GM12878 (cell line): ENCODE measurements at regions not wholly inside any gene's neighbourhood (a gene's known extent, or its start where the extent isn't known, plus 50 kb on each side); places are given as distances from the start of the nearest gene placed in this dataset.

ENCODE experiments used
- BCL11A ChIP-seq: IDR thresholded peaks from 2 replicates; pipeline ENCODE4 v1.6.1; 2011; ENCODE audit warnings: low read depth, low read length
- E2F8 ChIP-seq: fragments of 450-650 bp; IDR thresholded peaks from 2 replicates; pipeline ENCODE4 v1.6.1; 2018; ENCODE audit warnings: mild to moderate bottlenecking, low read depth, moderate library complexity; ENCODE audit not compliant: partially characterized antibody
- EGR1 ChIP-seq, 2 experiments: IDR thresholded peaks; 1 replicate in 1 of 2; 2 replicates in 1 of 2; pipeline ENCODE4 v1.6.1; 2011 to 2012; ENCODE audit warnings: low read depth in 2 of 2, low read length in 2 of 2, borderline replicate concordance in 1 of 2, mild to moderate bottlenecking in 1 of 2, moderate library complexity in 1 of 2
- EP300 ChIP-seq, 2 experiments: fragments of 150-350 bp in 1 of 2; IDR thresholded peaks; 2 replicates each; pipeline ENCODE4 v1.6.1; 2011 to 2012; ENCODE audit warnings: low read depth in 2 of 2, low read length in 2 of 2, borderline replicate concordance in 1 of 2, improper control_type of control experiment in 1 of 2, inconsistent platforms in 1 of 2; ENCODE audit not compliant: control insufficient read depth in 1 of 2
- IKZF1 ChIP-seq: fragments of 450-650 bp; conservative IDR thresholded peaks from 2 replicates; pipeline ENCODE4 v1.6.1; 2017; ENCODE audit warnings: antibody characterized with exemption, mild to moderate bottlenecking
- RBBP5 ChIP-seq: fragments of 200-600 bp; sonication (generic); conservative IDR thresholded peaks from 2 replicates; pipeline ENCODE4 v1.6.1; 2016
- RUNX3 ChIP-seq: IDR thresholded peaks from 2 replicates; pipeline ENCODE4 v1.6.1; 2012; ENCODE audit warnings: low read length, inconsistent platforms
- SIN3A ChIP-seq: IDR thresholded peaks from 2 replicates; pipeline ENCODE4 v1.6.1; 2012; ENCODE audit warnings: low read depth, low read length, improper control_type of control experiment
- SRF ChIP-seq, 2 experiments: IDR thresholded peaks; 2 replicates each; pipeline ENCODE4 v1.6.1; 2011; ENCODE audit warnings: low read depth in 2 of 2, low read length in 2 of 2, mild to moderate bottlenecking in 1 of 2, moderate library complexity in 1 of 2
- USF1 ChIP-seq: IDR thresholded peaks from 2 replicates; pipeline ENCODE4 v1.6.1; 2011; ENCODE audit warnings: borderline replicate concordance, low read depth, mild to moderate bottlenecking, moderate library complexity, mixed read lengths, low read length; ENCODE audit not compliant: insufficient read depth; ENCODE audit errors: extremely low read length
- YY1 ChIP-seq: IDR thresholded peaks from 2 replicates; pipeline ENCODE4 v1.6.1; 2011; ENCODE audit warnings: low read depth, mild to moderate bottlenecking, low read length
- ZBTB4 ChIP-seq: fragments of 450-650 bp; formaldehyde crosslinking; IDR thresholded peaks from 2 replicates; pipeline ENCODE4 v1.4.0; 2022; ENCODE audit warnings: mild to moderate bottlenecking, moderate library complexity
- ZNF217 ChIP-seq: fragments of 450-650 bp; IDR thresholded peaks from 2 replicates; pipeline ENCODE4 v1.6.1; 2017; ENCODE audit warnings: antibody characterized with exemption, mild to moderate bottlenecking

DNA sequence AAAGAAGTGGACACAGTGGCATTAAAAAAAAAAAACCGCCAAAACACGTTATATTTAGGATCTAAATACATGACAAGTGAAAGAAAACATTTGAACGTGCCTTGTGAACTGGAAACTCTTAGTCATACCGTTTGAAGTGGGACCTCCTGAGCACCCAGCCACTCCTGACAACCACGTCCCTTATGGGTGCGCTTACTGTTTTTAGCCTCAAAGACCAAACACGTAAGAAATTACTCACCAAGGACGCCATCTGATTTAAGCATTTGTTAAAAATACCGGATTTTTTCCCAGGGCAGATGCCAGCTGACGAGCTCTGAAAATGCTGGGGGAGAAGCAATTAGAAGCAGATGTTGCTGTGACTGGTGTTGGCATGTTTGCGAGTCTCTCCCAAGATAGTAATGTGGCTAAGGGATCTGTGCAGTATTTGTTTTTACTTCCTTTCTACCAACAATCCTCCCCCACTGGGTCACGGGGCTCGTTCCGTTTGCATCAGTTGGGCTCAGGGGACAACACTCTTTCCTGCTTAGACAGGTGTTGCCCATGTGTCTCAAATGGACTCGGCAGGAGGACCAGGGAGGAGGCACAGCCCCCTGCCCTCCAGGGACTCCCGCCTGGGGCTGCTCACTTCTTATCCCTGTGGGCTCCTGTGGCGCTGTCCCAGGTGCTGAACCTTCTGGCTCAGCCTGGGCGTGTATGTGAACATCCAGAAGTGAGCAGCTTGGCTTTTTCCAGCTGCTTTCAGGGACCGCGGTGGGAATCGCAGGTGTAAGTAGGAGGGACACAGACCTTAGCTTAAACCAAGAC is 101.0 kb downstream of the BEGAIN start (continued):
- TF ChIP-seq ZBTB4 (CRISPR knock-in tag), result no peak
- peak; percentile 14; the same call in 1 of the 2 replicates for TF ChIP-seq BCL11A
- TF ChIP-seq EGR1 (IDR thresholded peaks at IDR 0.05; ENCODE audit: borderline replicate concordance in 1 of 2, low read depth in 2 of 2, low read length in 2 of 2), result no peak
- peak; percentile 83 for TF ChIP-seq RUNX3
- TF ChIP-seq YY1, result 0 out of 2 replicates have a peak, but pooled peaks have one; percentile 13
- TF ChIP-seq RBBP5, result no peak
- peak; percentile 58 for TF ChIP-seq E2F8
- 0 out of 2 replicates have a peak, but pooled peaks have one; percentile 60 for TF ChIP-seq IKZF1
- TF ChIP-seq SRF (IDR thresholded peaks at IDR 0.05; ENCODE audit: low read depth in 2 of 2, low read length in 2 of 2), result no peak
- no peak for TF ChIP-seq ZNF217
- peak; percentile 13 for TF ChIP-seq USF1
- no peak for TF ChIP-seq SIN3A
- TF ChIP-seq EP300 (IDR thresholded peaks at IDR 0.05; ENCODE audit: borderline replicate concordance in 1 of 2, control insufficient read depth in 1 of 2, low read depth in 2 of 2, low read length in 2 of 2), result peak in 1 of 2 experiments; percentile 45; a peak in 1 of 4 replicates
- TF ChIP-seq, all 136 proteins: peak for 37
